HG03196 (cell line): ENCODE measurements at regions not wholly inside any gene's neighbourhood (a gene's known extent, or its start where the extent isn't known, plus 50 kb on each side); places are given as distances from the start of the nearest gene placed in this dataset.
"Not testable (repeated sequence)": the region's sequence is repeated elsewhere in the genome, so short reads cannot be mapped to it uniquely, and the experiment has no call there.

ENCODE experiments used
- ATAC-seq: cut with Tn5 transposase; IDR thresholded peaks from one replicate; pipeline ENCODE4 v1.9.1; 2021; ENCODE audit not compliant: unreplicated experiment

GRCh38 chr20:2203436-2203835, 92.4 kb upstream of the TGM3 start:
- no peak for ATAC-seq

- ATAC-seq, result no peak
These were observed 91.8 kb upstream of the TGM3 start for GRCh38 chr20:2204021-2204420.

DNA sequence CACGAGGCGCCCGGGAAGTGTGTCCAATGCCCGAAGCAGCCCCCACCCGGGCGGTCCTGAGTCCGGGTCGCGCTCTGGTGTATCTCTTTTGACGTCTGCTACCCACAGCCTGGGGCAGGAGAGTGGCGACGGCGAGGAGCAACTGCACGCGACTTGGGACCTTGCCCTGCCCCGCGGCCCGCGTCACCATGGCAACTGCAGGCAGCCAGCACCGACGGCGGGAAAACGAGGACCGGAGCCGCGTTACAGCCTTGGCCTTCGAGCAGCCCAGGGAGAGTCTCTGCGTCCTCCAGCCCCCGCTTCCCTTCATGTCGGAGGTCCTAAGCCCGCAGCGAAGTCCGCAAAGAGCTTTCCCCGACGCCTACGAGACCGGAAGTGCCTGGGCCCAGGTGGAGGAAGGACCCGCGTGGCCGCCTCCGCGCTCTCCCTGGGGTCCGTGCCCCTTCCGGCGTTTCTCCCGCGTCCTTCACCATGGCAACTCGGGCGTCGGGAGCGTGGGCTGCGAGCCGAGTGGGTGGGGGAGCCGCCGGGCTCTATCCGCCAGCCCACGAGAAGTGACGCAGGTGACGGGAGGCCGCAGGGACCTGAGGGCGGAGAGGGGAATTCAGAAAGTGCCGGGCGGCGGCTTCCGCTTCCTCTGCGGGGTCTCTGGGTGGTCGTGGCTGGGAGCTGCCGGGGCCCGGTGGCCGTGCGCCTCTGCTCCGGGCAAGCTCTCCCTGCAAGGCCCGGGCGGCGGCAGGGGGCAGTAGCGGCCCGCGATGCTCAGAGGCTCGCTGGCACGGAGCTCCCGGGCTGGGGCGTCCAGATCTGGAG, 88.6 kb upstream of the TGM3 start:
- peak; percentile 67 for ATAC-seq

DNA sequence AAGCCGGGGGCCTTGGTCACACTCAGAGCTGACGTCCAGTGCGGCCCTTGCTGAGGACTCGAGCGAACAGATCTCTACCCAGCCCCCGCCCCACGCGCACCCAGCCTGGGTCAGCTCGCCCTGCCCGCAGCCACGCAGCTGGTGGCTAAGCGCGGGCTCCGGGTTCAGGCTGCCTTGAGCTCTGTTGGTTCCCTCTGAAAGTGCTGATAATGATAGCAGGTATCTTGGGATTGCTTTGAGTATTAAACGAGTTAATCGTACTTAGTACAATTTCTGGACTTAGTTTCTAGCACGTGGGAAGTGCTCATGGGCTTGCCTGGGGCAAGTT, 88.1 kb upstream of the TGM3 start:
- ATAC-seq, result no peak

DNA sequence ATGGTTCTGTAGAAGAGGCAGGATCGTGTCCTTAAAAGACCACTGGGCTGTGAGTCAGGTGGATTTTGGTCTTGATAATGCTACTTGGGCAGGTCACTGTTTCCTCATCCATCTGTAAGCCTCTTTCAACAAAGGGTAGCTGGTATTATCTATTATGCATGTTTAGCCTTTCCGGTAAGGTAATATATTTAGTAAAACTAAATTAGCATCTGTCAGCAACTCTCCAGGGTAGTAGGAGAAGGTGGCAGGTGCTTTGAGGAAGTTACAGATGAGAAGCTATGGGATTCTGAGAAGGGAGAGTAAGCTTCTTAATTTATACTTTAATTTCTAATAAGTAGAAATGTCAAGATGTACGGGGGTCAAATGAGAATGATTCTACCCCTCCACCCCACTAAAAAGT, 86.9 kb upstream of the TGM3 start:
- no peak for ATAC-seq

DNA sequence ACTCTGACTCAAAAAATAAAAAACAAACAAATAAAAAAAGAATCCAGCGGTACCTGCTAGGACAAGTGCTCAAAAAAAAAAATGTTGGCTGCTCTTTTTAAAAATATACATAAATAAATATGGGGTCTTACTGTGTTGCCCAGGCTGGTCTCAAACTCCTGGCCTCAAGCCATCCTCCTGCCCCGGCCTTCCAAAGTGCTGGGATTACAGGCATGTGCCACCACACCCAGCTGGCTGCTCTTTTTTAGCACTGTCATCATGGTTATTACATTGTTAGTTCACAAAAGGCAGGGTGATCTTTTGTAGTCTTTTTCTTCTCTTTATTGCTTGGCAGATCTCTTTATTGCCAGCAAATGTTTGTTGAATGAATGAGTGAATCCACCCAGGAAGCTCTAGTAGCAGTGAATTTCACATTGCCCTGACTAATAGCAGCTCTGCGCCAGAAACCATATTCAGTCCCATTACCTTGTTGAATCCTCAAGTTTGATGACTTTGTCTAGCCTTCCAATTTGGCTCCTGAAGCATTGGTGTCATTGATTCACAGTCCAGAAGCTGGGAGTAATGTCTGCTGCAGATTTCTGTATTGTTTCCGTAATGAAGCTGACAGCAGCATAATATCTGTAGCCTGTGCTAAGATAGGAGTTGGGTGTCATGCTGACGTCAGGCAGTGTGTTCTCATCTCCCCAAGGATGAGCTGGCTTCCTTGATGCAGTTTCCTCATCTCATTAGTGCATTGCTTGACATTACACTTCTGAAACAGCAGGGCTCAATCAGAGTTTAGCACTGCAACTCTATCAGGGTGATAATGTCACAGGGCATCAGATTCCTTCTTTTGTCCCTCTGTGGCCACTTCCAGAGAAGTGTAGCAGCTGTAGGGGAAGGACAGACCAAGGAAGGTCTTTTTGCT, 84.9 kb upstream of the TGM3 start:
- ATAC-seq, result no peak

DNA sequence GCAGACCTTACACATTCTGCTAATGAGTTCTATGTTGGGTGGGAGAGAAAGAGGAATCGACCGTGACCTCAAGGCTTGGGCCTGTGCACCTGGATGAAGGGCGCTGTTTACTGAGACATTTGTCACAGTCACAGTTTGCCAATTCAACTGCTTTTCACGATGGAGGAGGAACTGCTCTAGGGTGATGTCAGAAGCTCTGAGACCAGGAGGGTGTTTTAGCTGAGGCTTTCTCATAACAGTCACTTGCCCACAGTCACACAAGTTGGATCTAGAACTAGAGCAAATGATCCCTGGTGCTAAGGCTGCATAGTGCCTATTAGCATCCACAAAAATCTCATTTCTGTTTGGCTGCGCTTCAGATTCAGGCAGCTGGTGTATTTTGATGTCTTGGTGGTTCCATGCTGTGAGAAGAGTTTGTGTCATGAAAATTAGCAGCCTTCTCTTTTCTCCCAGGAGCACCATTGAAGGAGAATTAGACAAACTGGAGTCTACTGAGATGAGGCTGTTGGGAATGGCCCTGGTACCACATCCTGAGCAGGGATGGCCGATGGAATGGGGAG, 83.3 kb upstream of the TGM3 start:
- no peak for ATAC-seq

DNA sequence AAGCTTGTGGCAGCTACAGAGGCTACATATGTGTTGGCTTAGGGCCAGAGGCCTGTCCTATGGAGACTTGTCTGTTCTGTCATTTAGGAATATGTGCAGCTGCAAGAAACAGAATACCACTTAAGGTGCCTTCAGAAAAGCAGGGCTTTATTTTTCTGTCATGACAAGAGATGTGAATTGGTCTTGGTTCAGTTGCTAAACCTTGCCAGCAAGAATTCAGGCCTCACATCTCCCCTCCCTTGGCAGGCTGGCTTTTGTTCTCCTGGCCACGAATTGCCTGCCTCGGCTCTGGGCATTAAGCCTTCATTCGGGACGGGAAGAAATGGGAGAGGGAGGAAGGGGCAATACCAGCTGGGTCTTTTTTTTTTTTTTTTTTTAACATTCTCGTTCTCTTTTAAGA, 82.4 kb upstream of the TGM3 start:
- ATAC-seq, result no peak

DNA sequence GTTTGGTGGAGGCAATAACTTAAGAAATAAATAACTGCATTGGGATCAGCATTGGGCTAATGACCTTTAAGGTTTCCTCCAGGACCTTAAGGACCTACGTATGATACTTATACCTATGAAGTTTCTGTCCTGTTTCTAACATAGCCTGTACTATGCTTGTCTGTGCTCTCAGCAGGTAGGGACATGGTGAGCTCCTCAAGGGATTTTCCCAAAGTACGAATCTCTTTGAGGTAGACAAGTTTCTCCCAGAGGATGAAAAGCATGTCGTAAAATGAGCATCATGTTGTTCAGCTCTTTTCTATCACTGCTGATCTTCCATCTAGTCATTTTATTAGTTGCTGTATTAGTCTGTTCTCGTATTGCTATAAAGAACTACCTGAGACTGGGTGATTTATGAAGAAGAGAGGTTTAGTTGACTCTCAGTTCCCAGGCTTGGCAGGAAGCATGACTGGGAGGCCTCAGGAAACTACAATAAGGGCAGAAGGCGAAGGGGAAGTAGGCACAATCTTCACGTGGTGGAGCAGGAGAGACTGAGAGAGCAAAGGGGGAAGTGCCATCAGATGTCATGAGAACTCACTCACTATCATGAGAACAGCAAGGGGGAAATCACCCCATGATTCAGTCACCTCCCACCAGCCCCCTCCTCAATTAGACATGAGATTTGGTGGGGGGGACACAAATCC, 77.8 kb upstream of the TGM3 start:
- ATAC-seq, result no peak

DNA sequence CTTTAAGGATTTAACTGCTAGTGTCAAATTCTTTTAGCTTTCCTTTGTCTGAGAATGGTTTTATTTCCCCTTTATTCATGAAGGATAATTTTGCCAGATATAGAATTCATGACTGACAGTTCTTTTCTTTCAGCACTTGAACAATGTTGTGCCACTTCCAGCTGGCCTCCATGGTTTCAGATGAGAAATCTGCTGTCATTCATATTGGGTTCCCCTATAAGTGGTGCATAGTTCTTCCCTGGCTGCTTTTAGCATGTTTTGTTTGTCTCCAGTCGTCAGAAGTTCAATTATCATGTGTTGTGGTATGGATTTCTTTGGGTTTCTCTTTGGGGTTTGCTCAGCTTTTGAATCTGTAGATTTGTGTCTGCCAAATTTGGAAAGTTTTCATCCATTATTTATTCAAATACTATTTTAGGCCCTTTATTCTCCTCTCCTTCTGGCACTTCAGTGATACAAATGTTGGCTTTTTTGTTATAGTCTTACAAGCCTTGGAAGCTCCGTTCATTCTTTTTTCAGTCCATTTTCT, 76.3 kb upstream of the TGM3 start:
- ATAC-seq, result no peak

DNA sequence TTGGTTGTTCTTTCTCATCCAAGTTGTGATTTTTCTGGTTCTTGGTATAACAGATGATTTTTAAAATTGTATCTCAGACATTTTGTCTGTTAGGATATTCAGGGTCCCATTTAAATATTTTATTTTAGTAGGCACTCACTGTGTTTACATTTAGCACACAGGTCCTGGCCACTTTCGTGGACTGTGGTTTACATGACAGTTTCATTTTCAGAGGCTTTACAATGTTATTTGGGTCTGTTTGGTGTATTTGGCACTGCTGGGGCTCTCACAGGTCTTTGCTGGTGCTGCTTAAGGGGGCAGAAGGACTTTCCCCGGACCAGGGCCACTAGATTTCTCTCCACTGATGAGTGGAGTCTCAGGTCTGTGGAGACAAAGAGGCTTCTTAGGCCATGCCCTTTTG, 75.5 kb upstream of the TGM3 start:
- ATAC-seq, result no peak

GRCh38 chr20:2221921-2222320, 73.9 kb upstream of the TGM3 start:
- ATAC-seq, result no peak

GRCh38 chr20:2223558-2224367, 72.0 kb upstream of the TGM3 start:
- ATAC-seq, result no peak

DNA sequence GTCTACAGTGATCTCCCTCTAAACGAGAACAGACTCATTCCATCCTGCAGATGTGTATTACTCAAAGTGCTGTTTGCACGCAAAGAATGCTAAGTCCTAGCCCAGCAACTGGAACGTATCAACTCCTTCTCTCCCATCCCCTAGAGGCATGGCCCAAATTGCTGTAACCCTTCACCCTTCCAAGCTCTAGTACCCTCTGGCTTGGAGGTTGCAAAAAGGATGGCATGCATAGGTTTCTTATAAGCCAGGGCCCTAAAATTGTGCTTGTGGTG, 71.5 kb upstream of the TGM3 start:
- no peak for ATAC-seq

DNA sequence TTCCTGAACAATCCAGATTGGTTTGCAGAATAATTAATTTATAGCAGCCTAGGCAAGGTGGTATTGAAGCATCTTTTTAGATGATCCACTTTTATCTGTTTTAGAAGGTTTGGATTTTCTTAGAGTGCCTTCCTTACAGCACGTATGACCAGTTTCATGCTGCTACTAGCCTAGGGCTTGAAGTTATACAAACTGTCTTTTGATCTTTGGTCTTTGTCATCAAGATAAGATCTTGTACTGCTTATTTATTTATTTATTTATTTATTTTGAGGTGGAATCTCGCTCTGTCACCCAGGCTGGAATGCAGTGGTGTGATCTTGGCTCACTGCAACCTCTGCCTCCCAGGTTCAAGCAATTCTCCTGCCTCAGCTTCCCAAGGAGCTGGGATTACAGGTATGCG, 68.5 kb upstream of the TGM3 start:
- ATAC-seq, result not testable (repeated sequence)

GRCh38 chr20:2227861-2228260, 67.9 kb upstream of the TGM3 start:
- ATAC-seq, result no peak

- ATAC-seq, result no peak
These were observed 66.9 kb upstream of the TGM3 start for GRCh38 chr20:2228926-2229325.

DNA sequence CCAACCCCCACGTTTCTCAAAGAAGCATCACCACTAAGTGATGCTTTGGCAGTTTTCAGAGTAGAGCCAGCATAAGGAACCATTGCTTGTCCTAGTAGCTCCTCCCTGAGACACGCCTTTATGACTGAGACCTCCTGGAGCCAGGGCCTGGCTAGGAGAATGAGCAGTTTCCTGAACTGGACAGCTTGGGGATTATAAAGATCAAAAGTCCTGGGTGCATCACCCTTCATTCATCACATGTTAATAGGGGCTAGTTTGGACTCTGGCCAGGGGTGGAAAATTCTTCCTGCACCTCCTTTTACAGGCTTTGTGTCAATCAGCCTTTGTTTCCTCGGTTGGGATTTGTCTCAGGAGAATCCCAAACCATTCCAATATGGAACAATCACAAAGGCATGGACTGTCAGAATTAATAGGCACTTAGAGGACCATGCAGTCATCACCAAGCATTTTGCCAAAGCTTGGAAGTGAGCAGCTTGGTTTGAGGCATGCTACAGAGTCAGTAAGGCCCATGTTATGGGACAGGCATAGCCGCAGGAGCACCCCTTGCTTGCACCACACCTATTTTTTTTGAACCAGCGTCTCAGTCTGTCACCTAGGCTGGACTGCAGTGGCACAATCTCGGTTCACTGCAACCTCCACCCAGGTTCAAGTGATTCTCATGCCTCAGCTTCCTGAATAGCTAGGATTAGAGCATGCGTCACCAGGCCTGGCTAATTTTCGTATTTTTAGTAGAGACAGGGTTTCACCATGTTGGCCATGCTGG, 64.9 kb upstream of the TGM3 start:
- ATAC-seq, result no peak

DNA sequence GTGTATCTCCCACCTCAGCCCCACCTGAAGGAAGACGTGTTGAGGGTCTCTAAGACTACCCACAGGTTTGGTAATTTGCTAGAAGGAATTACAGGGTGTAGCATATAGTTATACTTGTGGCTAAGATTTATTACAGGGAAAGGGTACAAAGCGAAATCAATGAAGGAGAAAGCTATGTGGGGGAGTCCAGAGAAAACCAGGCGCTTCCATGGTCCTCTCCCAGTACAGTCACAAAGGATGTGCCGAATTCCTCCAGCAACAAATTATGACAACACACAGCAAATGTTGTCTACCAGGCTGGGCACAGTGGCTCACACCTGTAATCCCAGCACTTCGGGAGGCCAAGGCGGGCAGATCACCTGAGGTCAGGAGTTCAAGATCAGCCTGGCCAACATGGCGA, 64.1 kb upstream of the TGM3 start:
- no peak for ATAC-seq

DNA sequence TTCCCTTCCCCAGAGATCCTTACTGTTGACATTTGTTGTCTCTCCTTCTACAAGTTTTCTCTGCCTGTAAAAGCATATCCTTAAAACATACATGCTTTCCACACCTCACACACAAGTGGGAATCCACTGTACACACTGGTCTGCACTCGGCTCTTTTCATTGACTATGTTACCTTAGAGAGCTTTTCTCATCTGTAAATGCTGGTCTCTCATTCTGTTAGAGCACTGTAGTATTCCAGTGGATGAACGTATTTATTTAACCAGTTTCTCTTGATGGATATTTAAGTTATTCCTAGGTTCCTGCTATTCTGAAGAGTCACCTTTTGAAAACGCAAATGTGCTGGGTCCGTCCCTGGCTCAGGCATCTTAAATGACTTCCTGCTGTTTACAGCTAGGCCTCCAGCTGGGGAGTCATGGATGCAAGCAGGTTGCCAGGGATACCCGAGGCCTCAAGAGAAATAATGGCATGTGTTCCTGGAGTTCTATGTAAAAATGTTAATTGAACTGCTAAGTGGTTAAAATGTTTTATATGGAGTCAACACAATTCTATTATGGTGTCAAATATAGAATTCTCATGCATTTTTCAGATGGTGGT, 61.1 kb upstream of the TGM3 start:
- no peak for ATAC-seq
